PC-3 (cell line): ENCODE measurements at regions not wholly inside any gene's neighbourhood (a gene's known extent, or its start where the extent isn't known, plus 50 kb on each side); places are given as distances from the start of the nearest gene placed in this dataset.
"Not testable (repeated sequence)": the region's sequence is repeated elsewhere in the genome, so short reads cannot be mapped to it uniquely, and the experiment has no call there.

ENCODE experiments used
- EZH2 ChIP-seq: fragments of 300-600 bp; sonication (generic); IDR thresholded peaks from one replicate; pipeline ENCODE4 v1.6.1; 2017; ENCODE audit warnings: antibody characterized with exemption, mild to moderate bottlenecking, low read length; ENCODE audit not compliant: unreplicated experiment
- TF ChIP-seq, protein P1 (sequence below): fragments of 300-600 bp; sonication (generic); conservative IDR thresholded peaks from 2 replicates; pipeline ENCODE4 v1.5.1; 2017; ENCODE audit warnings: antibody characterized with exemption, low read depth, mild to moderate bottlenecking, low read length

DNA sequence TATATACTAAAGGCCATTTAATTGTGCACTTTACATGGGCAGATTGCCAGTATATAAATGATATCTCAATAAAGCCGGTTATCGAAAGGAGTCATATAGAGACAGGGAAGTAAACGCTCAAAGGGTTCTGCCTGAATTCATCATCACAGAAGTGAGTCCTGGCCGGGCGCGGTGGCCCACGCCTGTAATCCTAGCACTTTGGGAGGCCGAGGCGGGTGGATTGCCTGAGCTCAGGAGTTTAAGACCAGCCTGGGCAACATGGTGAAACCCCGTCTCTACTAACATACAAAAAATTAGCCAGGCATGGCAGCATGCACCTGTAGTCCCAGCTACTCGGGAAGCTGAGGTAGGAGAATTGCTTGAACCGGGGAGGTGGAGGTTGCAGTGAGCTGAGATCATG lies 177.9 kb downstream of the TJP1 start:
- TF ChIP-seq, protein P1, sequence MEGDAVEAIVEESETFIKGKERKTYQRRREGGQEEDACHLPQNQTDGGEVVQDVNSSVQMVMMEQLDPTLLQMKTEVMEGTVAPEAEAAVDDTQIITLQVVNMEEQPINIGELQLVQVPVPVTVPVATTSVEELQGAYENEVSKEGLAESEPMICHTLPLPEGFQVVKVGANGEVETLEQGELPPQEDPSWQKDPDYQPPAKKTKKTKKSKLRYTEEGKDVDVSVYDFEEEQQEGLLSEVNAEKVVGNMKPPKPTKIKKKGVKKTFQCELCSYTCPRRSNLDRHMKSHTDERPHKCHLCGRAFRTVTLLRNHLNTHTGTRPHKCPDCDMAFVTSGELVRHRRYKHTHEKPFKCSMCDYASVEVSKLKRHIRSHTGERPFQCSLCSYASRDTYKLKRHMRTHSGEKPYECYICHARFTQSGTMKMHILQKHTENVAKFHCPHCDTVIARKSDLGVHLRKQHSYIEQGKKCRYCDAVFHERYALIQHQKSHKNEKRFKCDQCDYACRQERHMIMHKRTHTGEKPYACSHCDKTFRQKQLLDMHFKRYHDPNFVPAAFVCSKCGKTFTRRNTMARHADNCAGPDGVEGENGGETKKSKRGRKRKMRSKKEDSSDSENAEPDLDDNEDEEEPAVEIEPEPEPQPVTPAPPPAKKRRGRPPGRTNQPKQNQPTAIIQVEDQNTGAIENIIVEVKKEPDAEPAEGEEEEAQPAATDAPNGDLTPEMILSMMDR, result not testable (repeated sequence)
- TF ChIP-seq EZH2, result not testable (repeated sequence)
